ENCODE measurements at regions not wholly inside any gene's neighbourhood (a gene's known extent, or its start where the extent isn't known, plus 50 kb on each side); places are given as distances from the start of the nearest gene placed in this dataset.

GRCh38 chr17:77461277-77462057 lies 320.7 kb downstream of the SEC14L1 start:
- ChIA-PET POLR2A (no interaction called here), CTCF (no interaction called here)
- no peaks in the 10 kb centered on the region for H3K36me3 ChIP-seq (ENCODE audit: control insufficient read depth in 2 of 2, insufficient read depth in 1 of 2, low read length in 2 of 2)
- no peaks in the 10 kb centered on the region for H3K9me3 ChIP-seq (ENCODE audit: control insufficient read depth, insufficient read depth, low read depth, low read length)
- H3K4me1 ChIP-seq (ENCODE audit: control insufficient read depth, insufficient read depth, low read length) = no peaks in the 10 kb centered on the region; the same call in 1 of the 2 replicates
- no peak overlapping the region for H3K27ac ChIP-seq (ENCODE audit: extremely low read depth, low read depth, low read length)
- H3K4me3 ChIP-seq (ENCODE audit: low read depth, low read length) = no peak overlapping the region
- TF ChIP-seq ZFHX2 (tag by site-specific recombination; conservative IDR thresholded peaks at IDR 0.05) = no peak
- no peak for TF ChIP-seq ZNF18 (tag by site-specific recombination; IDR thresholded peaks at IDR 0.05)
- TF ChIP-seq ZBTB8A (tag by site-specific recombination; IDR thresholded peaks at IDR 0.05) = no peak
- no peak for TF ChIP-seq ZNF175 (tag by site-specific recombination; IDR thresholded peaks at IDR 0.05)
- no peak for TF ChIP-seq ZNF600 (tag by site-specific recombination; IDR thresholded peaks at IDR 0.05)
- no peak for TF ChIP-seq BCL11A (tag by site-specific recombination; IDR thresholded peaks at IDR 0.05; ENCODE audit: low read depth)
- TF ChIP-seq SP7 (tag by site-specific recombination; IDR thresholded peaks at IDR 0.05) = no peak
- no peak for TF ChIP-seq ZNF292 (tag by site-specific recombination; IDR thresholded peaks at IDR 0.05; ENCODE audit: borderline replicate concordance, low read depth)

GRCh38 chr17:77462090-77462489 lies 321.3 kb downstream of the SEC14L1 start:
- Histone ChIP-seq H3K36me3 (ENCODE audit: control insufficient read depth in 2 of 2, insufficient read depth in 1 of 2, low read length in 2 of 2) (no peaks in the 10 kb centered on the region), H3K4me1 (ENCODE audit: control insufficient read depth, insufficient read depth, low read length) (no peaks in the 10 kb centered on the region; the same call in 1 of the 2 replicates), H3K4me3 (ENCODE audit: low read depth, low read length) (no peak overlapping the region), H3K27ac (ENCODE audit: extremely low read depth, low read depth, low read length) (no peak overlapping the region), H3K9me3 (ENCODE audit: control insufficient read depth, insufficient read depth, low read depth, low read length) (no peaks in the 10 kb centered on the region)
- CTCF ChIA-PET = interaction anchor here (1.3 kb wide), 1 partner anchor 32 kb away, joined by 5 read pairs; no protein-coding TSS in a partner anchor
- POLR2A ChIA-PET = no interaction called here
- TF ChIP-seq PRDM4 (tag by site-specific recombination; IDR thresholded peaks at IDR 0.05) (no peak), GFI1B (tag by site-specific recombination; IDR thresholded peaks at IDR 0.05) (no peak), HOXC10 (CRISPR knock-in tag; IDR thresholded peaks at IDR 0.05) (no peak), ZNF350 (tag by site-specific recombination; IDR thresholded peaks at IDR 0.05) (no peak), BCL11A (tag by site-specific recombination; IDR thresholded peaks at IDR 0.05; ENCODE audit: low read depth) (no peak), YY1 (tag by site-specific recombination; IDR thresholded peaks at IDR 0.05) (no peak), ZNF433 (tag by site-specific recombination; IDR thresholded peaks at IDR 0.05; ENCODE audit: low read depth) (no peak), SP3 (tag by site-specific recombination; IDR thresholded peaks at IDR 0.05) (no peak), RBAK (tag by site-specific recombination; IDR thresholded peaks at IDR 0.05) (no peak), MZF1 (tag by site-specific recombination; IDR thresholded peaks at IDR 0.05; ENCODE audit: borderline replicate concordance) (no peak), ZNF843 (tag by site-specific recombination; IDR thresholded peaks at IDR 0.05) (no peak), ZSCAN23 (tag by site-specific recombination; IDR thresholded peaks at IDR 0.05) (no peak), ZNF510 (tag by site-specific recombination; IDR thresholded peaks at IDR 0.05; ENCODE audit: insufficient replicate concordance) (no peak), ZNF112 (tag by site-specific recombination; IDR thresholded peaks at IDR 0.05) (no peak), ELK4 (IDR thresholded peaks at IDR 0.05; ENCODE audit: borderline replicate concordance, low read depth, low read length) (no peak)
